ENCODE measurements at regions not wholly inside any gene's neighbourhood (a gene's known extent, or its start where the extent isn't known, plus 50 kb on each side); places are given as distances from the start of the nearest gene placed in this dataset.

GRCh38 chr3:10753964-10754363 is 62.1 kb upstream of the SLC6A11 start (continued):
- TF ChIP-seq PAX8 (CRISPR knock-in tag; IDR thresholded peaks at IDR 0.05; ENCODE audit: borderline replicate concordance): no peak
- TF ChIP-seq TGIF2 (CRISPR knock-in tag; IDR thresholded peaks at IDR 0.05): peak; percentile 88
- TF ChIP-seq TBX3 (IDR thresholded peaks at IDR 0.05; ENCODE audit: borderline replicate concordance): no peak
- no peak for TF ChIP-seq MED8 (CRISPR knock-in tag; IDR thresholded peaks at IDR 0.05; ENCODE audit: insufficient replicate concordance)
- TF ChIP-seq PREB (CRISPR knock-in tag; IDR thresholded peaks at IDR 0.05): no peak
- no peak; the same call in 1 of the 2 replicates for TF ChIP-seq IKZF5 (CRISPR knock-in tag; IDR thresholded peaks at IDR 0.05)
- no peak for TF ChIP-seq ZNF883 (CRISPR knock-in tag; IDR thresholded peaks at IDR 0.05; ENCODE audit: not compliant biosample characterization)
- no peak for TF ChIP-seq ZNF34 (CRISPR knock-in tag; IDR thresholded peaks at IDR 0.05; ENCODE audit: borderline replicate concordance)
- TF ChIP-seq ZSCAN25 (CRISPR knock-in tag; IDR thresholded peaks at IDR 0.05): no peak
- peak; percentile 44; the same call in 1 of the 2 replicates for TF ChIP-seq ZNF574 (CRISPR knock-in tag; IDR thresholded peaks at IDR 0.05)
- TF ChIP-seq ZNF597 (CRISPR knock-in tag; IDR thresholded peaks at IDR 0.05): no peak
- TF ChIP-seq ZNF280B (CRISPR knock-in tag; IDR thresholded peaks at IDR 0.05; ENCODE audit: borderline replicate concordance): no peak
- TF ChIP-seq BRF2 (CRISPR knock-in tag; IDR thresholded peaks at IDR 0.05): no peak
- TF ChIP-seq SMAD1 (CRISPR knock-in tag; IDR thresholded peaks at IDR 0.05; ENCODE audit: borderline replicate concordance, low read depth): no peak
- 0 out of 2 replicates have a peak, but pooled peaks have one; percentile 29 for TF ChIP-seq MIXL1 (CRISPR knock-in tag; IDR thresholded peaks at IDR 0.05)
- 0 out of 2 replicates have a peak, but pooled peaks have one; percentile 45 for TF ChIP-seq BRCA1 (CRISPR knock-in tag; IDR thresholded peaks at IDR 0.05)
- TF ChIP-seq ISL2 (CRISPR knock-in tag; IDR thresholded peaks at IDR 0.05): 0 out of 2 replicates have a peak, but pooled peaks have one; percentile 41
- TF ChIP-seq THAP9 (CRISPR knock-in tag; IDR thresholded peaks at IDR 0.05; ENCODE audit: borderline replicate concordance): no peak

Data from HepG2 (cell line).